ENCODE measurements at regions not wholly inside any gene's neighbourhood (a gene's known extent, or its start where the extent isn't known, plus 50 kb on each side); places are given as distances from the start of the nearest gene placed in this dataset.
A peak's percentile ranks its signal among the peaks of the same experiment; 100 is the strongest.
"Not testable (repeated sequence)": the region's sequence is repeated elsewhere in the genome, so short reads cannot be mapped to it uniquely, and the experiment has no call there.

DNA sequence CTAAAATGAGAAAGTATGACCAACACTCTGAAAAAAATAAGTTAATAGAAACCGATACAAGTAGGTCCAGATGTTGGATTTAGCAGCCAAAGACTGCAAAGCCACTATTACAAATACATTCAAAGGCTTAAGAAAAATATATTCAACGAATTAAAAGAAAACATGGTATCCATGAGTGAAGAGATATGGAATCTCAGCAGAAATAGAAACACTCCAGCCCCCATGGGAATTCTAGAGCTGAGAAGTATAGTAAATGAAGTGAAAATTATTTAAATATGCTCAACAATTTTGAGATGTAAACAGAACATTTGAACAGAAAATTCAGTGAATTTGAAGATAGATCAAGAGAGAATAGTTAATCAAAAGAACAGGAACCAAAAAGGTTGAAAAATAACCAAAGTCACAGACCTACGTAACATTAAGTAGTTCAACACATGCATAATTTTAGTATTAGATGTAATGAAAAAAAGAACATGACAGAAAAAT is 72.0 kb upstream of the WIPF3 start:
- FAIRE-seq (no peak), DNase-seq (ENCODE audit: insufficient read length, low spot score) (no peak)
- no peak for TF ChIP-seq POLR2A (IDR thresholded peaks at IDR 0.05; ENCODE audit: low read depth, low read length)

DNA sequence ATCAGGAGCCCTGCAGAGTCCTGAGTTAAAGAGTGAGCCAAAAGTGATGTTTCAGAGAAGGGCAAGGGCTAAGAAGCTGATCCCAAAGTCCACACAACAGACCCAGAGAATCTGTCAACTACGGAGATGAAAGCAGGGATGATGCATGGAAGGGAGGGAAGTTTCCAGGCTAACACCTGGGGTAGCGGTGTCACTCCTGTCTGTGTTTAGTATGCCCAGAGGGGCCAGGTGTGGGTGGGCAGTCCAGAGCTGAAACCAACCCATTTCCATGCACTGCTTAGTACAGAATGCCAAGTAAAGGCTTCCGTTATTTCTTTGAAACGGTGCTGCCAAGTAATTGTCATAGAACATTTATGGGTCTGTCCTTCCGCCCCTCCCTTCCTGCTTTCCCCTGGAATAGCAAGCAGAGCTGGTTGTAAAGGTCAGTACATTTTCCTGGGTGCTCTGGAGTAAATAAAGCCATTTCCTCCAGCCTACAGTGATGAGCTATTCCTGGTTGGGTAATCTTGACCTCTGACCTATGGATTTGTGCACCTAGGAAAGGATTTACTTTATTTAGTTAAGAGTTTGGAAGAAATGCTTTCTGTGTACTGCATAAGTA is 58.6 kb upstream of the WIPF3 start:
- not testable (repeated sequence) for FAIRE-seq; DNase-seq (ENCODE audit: insufficient read length, low spot score)

DNA sequence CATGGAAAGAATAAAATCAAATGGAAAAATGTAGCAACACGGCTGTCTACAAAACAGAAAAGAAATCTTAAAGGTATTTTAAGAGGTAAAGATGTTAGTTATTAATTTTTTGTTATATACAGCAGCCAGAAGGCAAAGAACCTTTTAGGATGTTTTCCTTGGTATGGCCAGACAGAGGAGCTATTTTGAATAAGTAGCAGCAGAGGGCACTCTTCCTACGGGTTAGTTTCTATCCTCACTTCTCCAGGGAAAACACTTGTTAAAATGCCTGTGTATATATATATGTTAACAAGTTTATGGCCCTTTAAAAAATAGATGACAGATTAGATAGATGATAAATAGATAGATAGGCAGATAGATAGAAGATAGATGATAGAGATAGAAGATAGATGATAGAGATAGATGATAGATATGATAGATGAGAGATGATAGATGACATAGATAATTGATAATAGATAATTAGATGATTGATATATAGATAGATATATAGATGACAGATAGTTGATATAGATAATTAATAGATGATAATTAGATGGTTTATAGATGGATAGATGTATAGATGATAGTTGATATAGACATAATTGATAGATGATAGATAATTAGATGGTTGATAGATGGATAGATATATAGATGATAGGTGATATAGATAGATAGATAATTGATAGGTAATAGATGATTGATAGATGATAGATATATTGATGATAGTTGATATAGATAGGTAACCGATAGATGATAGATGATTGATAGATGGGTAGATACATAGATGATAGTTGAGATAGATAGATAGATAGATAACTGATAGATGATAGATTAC is 57.8 kb upstream of the WIPF3 start:
- FAIRE-seq: peak; percentile 57
- no peak for DNase-seq (ENCODE audit: insufficient read length, low spot score)

DNA sequence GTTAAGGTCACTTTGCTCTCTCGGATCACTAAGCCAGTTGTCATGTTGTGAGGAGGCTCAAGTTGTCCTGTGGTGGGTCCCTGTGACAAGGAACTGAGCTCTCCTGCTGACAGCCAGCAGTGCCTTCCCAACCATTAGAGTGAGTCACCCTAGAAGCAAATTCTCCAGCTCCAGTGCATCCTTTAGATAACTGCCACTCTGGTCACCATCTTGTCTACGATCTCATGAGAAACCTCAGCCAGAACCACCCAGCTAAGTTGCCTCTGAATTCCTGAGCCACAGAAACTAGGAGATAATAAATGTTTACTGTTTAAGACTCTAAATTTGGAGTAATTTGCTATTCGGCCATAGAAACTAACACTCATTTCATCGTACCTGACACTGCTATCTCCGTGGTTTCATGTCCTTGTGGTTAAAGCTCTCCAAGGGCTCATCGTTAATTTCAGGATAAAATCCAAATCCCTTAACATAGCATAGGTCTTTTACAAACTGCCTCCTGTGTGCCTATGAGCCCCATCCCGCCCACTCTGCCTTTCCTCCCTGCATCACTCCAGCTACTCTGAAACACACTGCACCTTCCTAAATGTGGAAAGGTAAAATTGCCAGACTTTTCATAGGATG is 56.5 kb upstream of the WIPF3 start:
- TF ChIP-seq POLR2A (IDR thresholded peaks at IDR 0.05; ENCODE audit: low read depth, low read length): no peak
- DNase-seq (ENCODE audit: insufficient read length, low spot score) (no peak), FAIRE-seq (no peak)

More for the DNA sequence above, 57.8 kb upstream of the WIPF3 start:
- no peak for TF ChIP-seq POLR2A (IDR thresholded peaks at IDR 0.05; ENCODE audit: low read depth, low read length)

DNA sequence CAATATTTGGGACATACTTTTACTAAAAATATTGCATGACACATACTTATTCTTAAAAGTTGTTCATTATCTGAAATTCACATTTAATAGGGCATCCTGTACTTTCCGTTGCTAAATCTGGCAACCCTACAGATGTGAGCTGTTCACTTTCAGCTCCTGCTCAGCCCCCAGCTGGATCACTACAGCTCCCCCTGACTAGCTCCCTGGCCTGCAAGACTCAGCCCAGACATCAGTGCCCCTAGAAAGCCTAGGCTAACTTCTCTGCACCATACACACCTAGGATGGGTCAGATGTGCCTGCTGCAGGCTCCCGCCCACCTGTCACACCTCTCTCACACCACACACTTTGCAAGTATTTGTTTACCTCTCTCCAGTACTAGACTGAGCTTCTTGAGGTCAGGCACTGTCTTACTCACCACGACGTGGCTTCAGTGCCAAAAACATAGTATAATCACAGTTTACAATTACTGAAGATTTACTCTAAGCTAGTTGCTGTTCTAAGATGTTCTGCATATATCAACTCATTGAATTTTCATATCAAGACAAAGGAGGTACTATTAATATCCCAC is 55.9 kb upstream of the WIPF3 start:
- FAIRE-seq; DNase-seq (ENCODE audit: insufficient read length, low spot score): not testable (repeated sequence)

DNA sequence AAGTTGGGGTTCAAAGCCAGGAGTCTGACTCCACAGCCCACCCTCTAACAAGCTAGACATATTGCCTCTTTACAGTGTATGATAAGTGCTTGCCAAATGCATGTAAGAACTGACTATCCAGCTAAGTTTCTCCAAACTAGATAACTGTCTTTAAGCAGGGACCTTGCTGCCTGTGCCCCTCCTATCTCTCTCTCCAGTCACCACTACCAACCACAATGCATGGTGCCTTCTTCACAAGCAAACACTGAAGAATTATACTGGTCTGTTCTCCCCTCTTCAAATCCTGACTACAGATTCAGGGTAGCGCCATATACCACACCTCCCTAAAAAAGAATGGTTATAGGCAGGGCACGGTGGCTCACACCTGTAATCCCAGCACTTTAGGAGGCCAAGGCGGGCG is 55.3 kb upstream of the WIPF3 start:
- FAIRE-seq; DNase-seq (ENCODE audit: insufficient read length, low spot score): not testable (repeated sequence)

DNA sequence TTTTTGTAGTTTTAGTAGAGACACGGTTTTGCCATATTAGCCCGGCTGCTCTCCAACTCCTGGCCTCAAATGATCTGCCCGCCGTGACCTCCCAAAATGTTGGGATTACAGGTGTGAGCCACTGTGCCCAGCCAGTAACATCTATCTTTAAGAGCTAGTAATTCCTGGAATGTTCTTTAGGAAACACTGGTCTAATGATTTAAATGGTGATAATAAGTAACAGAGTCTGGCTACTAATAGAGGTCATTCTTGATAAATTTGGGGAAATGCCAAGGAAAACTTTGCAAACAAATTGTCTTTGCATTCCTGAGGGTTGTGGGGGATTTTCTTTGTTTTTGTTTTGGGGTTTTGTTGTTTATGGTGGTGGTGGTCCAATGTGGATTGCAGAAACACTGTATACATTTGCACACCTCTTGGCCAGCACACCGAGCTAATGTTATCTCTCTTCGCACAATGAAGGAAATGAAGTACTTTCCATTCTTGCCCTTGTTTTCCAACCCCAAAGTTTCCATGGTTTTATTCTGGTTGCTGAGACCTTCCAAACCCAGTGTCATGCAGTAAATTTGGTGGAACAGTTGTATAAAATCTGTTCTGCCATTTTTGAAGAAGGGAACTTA is 51.3 kb upstream of the WIPF3 start:
- DNase-seq (ENCODE audit: insufficient read length, low spot score) (no peak), FAIRE-seq (no peak)
- TF ChIP-seq POLR2A (IDR thresholded peaks at IDR 0.05; ENCODE audit: low read depth, low read length): no peak
